Esophagus muscularis mucosa (tissue), 3 donors: ENCODE measurements at regions not wholly inside any gene's neighbourhood (a gene's known extent, or its start where the extent isn't known, plus 50 kb on each side); places are given as distances from the start of the nearest gene placed in this dataset.
"Not testable (repeated sequence)": the region's sequence is repeated elsewhere in the genome, so short reads cannot be mapped to it uniquely, and the experiment has no call there.

Experiments
- CTCF ChIP-seq, 3 experiments: fragments of 200-600 bp in 2 of 3; fragments of 450-650 bp in 1 of 3; sonication (generic) in 2 of 3; IDR thresholded peaks; one replicate each; pipeline ENCODE4 v1.5.1; 2017 to 2019; ENCODE audit warnings: antibody characterized with exemption in 3 of 3, mild to moderate bottlenecking in 2 of 3, moderate library complexity in 1 of 3
- EP300 ChIP-seq: sonication (generic); formaldehyde crosslinking; IDR thresholded peaks from one replicate; pipeline ENCODE4 v1.6.1; 2017; ENCODE audit warnings: antibody characterized with exemption

- not testable (repeated sequence) for TF ChIP-seq CTCF (IDR thresholded peaks at IDR 0.05); EP300
These were observed 92.9 kb upstream of the METTL14 start for GRCh38 chr4:118592289-118592688.
